Right renal cortex interstitium (tissue), 3 donors: ENCODE measurements at regions not wholly inside any gene's neighbourhood (a gene's known extent, or its start where the extent isn't known, plus 50 kb on each side); places are given as distances from the start of the nearest gene placed in this dataset.
"Not testable (repeated sequence)": the region's sequence is repeated elsewhere in the genome, so short reads cannot be mapped to it uniquely, and the experiment has no call there.

Experiments used
- DNase-seq, 3 donors: peaks; one replicate each; pipeline ENCODE4 v3.0.0-alpha.2; 2013; ENCODE audit warnings: low read depth in 3 of 3, low spot score in 2 of 3

- DNase-seq = no peak
Observed at GRCh38 chr12:30166006-30166795, 382.5 kb upstream of the TMTC1 start.

- no peak for DNase-seq
Observed at GRCh38 chr12:30164382-30165318, 380.9 kb upstream of the TMTC1 start.

GRCh38 chr12:30156833-30157232, 373.1 kb upstream of the TMTC1 start:
- DNase-seq = not testable (repeated sequence)

DNA sequence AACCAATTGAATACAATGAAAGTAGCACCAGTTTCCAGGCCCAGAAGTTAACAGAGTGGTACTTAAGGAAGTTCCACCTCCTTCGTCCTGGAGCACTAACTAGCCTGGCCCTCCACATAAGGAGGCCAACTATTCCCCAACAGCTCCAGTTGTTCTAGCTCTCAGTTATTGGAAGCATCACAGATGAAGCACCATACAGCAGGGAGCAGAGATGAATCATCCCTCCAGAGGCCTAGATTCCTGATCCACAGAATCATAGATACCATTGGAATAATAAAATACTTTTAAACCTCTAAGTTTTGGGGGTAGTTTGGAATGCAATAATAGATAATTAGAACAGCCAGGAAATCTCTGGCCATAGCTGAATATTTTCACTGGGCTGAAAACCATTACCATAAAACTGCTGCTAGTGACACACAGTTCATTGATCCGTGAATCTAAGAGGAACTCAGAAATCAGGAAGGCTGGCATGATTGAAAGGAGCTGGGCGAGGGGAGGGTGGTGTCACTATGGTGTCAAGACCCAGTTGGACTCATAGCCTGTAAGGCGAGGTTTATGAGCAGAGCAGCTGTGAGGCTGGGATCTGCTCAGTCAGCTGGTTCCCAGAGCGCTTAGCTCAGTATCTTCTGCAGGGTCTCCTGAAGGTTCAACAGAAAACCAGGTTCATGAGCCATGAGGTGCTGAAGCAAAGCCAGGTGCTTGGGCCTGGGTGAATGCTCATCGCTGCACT, 371.4 kb upstream of the TMTC1 start:
- no peak for DNase-seq

GRCh38 chr12:30153981-30154380, 370.2 kb upstream of the TMTC1 start:
- DNase-seq = no peak

DNA sequence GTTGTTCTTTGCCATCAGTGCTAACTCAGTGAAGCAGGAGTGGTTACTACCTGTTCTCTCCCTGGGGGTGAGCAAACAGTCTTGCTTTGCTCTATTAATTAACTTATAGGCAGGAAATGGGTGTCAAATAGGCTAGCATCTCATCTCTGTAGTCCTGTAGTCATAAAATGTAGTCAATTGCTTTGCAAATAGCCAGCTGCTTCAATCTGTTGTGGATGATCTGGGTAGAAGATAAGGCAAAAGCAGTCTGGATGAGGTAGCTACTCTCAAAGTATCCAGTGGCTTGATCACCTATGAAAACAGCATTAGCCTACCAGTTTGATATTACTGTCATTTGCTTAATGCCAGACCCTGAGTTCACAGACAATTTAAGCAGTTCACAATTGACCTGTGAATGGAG, 369.0 kb upstream of the TMTC1 start:
- DNase-seq = no peak

GRCh38 chr12:30151831-30152230, 368.1 kb upstream of the TMTC1 start:
- no peak for DNase-seq

DNA sequence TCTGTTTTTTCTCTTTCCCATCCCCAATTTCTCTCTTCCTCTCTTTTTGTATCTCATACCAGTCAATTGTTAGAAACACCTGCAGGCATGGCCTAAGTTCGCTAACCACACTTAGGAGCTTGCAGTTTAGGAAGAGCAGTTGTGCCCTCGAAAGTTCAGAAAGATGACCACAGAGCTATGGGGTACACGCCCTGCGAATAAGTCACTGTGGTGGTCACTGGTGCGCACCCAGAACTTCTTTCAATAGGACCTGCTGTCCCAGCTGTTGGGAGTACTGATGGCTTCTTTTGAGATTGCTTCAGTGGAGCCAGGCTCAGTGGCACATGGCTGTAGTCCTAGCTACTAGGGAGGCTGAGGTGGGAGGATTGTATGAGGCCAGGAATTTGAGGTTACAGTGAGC, 362.8 kb upstream of the TMTC1 start:
- no peak for DNase-seq

GRCh38 chr12:30145684-30146032, 361.9 kb upstream of the TMTC1 start:
- DNase-seq = no peak

DNA sequence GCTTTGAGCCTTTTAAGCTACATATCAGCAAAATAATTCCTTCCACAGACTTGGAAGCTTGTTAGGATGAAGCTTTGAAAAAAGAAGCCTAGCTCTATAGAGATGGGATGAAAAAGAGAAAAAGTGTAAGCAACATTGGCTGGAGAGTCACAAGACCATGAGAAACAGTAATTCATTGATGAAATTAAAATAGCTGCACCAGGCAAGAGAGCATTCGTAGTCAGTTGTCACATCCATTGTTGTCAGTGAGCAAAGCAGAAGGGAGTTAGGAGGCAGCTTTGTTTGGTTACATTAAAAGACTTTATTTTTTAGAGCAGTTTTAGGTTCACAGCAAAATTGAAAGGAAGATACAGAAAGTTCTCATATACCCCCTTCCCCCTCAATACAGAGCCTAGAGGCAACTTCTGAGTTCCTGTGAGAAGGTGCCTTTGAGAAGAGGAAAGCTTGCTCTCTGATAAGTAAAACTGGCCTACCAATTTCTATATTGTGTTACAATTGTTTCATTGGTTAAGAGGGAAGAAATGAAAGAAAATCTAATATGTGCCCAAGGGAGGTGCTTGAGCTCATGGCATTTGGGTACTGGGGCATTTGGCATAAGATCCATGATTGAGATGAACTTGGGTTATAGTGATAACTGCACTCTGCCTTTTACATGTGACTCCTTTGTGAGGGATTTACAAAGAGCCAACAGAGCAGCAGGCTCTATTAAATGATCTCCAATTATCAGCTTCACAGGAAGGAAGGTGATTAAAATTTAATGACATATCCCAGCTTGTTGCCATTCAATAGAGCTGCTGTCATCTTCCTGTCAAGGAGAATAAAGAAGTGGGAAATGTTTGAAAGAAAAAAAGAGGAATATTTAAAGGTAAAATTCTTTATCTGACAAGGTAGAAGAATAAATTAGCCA, 361.3 kb upstream of the TMTC1 start:
- DNase-seq = no peak

DNA sequence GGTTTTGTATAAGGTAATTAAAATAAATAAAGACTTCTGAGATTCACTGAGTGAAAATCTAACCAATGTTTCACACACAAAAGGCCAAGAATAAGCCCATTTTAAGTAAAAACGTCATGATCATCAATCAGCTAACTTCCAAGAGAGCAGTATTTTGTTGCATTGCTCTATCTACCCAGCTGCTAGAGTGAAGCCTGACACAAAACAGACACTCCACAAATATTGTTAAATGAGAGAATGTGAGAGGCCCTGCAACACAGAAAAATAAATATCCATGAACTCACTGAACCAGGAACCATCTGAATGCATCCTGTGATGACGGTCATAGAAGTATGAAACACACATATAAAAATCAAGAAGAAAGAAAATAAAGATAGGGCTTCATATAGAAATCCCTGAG, 358.6 kb upstream of the TMTC1 start:
- no peak for DNase-seq

- DNase-seq = no peak
Observed at GRCh38 chr12:30138483-30138882, 354.7 kb upstream of the TMTC1 start.

- no peak for DNase-seq
Observed at GRCh38 chr12:30136696-30137095, 353.0 kb upstream of the TMTC1 start.

GRCh38 chr12:30135776-30136175, 352.0 kb upstream of the TMTC1 start:
- no peak for DNase-seq

GRCh38 chr12:30134229-30134628, 350.5 kb upstream of the TMTC1 start:
- DNase-seq = no peak

DNA sequence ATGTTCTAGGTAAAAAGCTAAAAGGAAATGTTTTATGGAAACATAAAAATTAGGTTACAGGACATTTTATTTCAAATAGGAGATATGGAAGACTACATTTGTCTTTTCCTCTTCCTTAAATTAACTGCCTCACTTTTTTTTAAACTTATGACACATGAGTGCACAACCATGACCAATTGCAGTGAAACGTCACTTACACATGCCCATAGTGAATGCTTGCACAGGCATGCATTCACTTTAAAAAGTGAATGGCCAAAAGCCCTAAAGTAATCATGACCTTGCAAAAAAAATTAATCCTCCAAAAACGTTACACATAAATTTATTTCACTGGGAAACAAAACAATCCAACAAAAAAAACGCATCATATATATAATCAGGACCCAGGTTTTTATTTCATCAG, 343.2 kb upstream of the TMTC1 start:
- DNase-seq = no peak

GRCh38 chr12:30120522-30120921, 336.8 kb upstream of the TMTC1 start:
- no peak for DNase-seq

- DNase-seq = no peak
Observed at GRCh38 chr12:30117483-30117882, 333.7 kb upstream of the TMTC1 start.

DNA sequence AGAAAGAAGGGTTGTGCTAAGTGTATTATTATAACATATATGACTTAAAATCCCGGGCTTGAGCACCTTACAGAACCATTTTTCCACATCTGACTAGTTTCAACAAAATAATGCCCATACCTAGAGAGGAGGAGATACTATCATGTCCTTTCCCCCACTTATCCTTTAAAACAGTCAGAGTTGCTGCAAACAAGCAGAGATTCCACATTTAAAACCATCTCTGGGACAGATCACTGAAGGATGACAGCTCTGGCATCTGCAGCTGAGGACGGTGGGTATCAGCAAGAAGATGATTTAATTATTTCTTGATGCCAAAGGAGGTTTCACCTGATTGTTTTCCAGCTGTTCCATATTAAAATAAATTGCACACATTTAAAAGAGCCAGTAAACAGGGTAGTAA, 328.0 kb upstream of the TMTC1 start:
- no peak for DNase-seq

- no peak for DNase-seq
Observed at GRCh38 chr12:30110958-30111586, 327.3 kb upstream of the TMTC1 start.
